B cell (primary cell): ENCODE measurements at regions not wholly inside any gene's neighbourhood (a gene's known extent, or its start where the extent isn't known, plus 50 kb on each side); places are given as distances from the start of the nearest gene placed in this dataset.

Experiments used
- ATAC-seq: fragments of 200-7000 bp; cut with Tn5 transposase; one replicate; pipeline ENCODE4 v1.10.0; 2021; ENCODE audit warnings: low read depth, mild to moderate bottlenecking, moderate number of reproducible peaks, moderate library complexity
- CTCF ChIA-PET: fragments of 350-600 bp; sonication (Branson Sonifier 250); formaldehyde crosslinking; loops from one replicate; lab custom pipeline; 2021; ENCODE audit warnings: antibody characterized with exemption, inconsistent platforms; lab: Charles Lee
- POLR2A ChIA-PET: fragments of 350-600 bp; sonication (Branson Sonifier 250); formaldehyde crosslinking; loops from one replicate; lab custom pipeline; 2021; ENCODE audit warnings: antibody characterized with exemption; lab: Charles Lee
- DNase-seq: peaks from one replicate; pipeline ENCODE4 v3.0.0; 2013
- H2AFZ ChIP-seq: 2 replicates; pipeline ENCODE4 v1.6.1; 2012; ENCODE audit warnings: mild to moderate bottlenecking, low read depth, low read length; ENCODE audit not compliant: insufficient read depth, poor library complexity, severe bottlenecking
- H3K27ac ChIP-seq, 2 donors: 1 replicate in 1 of 2; 2 replicates in 1 of 2; pipeline ENCODE4 v1.5.1; 2012 to 2013; ENCODE audit warnings: low read length in 2 of 2, mild to moderate bottlenecking in 2 of 2, moderate library complexity in 1 of 2
- H3K27me3 ChIP-seq, 4 experiments: fragments of 200-600 bp in 1 of 4; sonication (generic) in 1 of 4; replicated peaks in 1 of 4; 1 replicate in 2 of 4; 2 replicates in 2 of 4; pipeline versions ENCODE4 v1.6.1 to v1.7.0; 2013 to 2016; ENCODE audit warnings: low read length in 3 of 4, mild to moderate bottlenecking in 2 of 4, mixed read lengths in 1 of 4, moderate library complexity in 1 of 4; ENCODE audit not compliant: insufficient read depth in 4 of 4, control insufficient read depth in 3 of 4; ENCODE audit errors: control extremely low read depth in 1 of 4
- H3K36me3 ChIP-seq, 2 experiments: replicated peaks in 1 of 2; 1 replicate in 1 of 2; 2 replicates in 1 of 2; pipeline versions ENCODE4 v1.6.1 to v1.7.1; 2013; ENCODE audit warnings: low read length in 1 of 2; ENCODE audit not compliant: insufficient read depth in 2 of 2, control insufficient read depth in 1 of 2; ENCODE audit errors: control extremely low read depth in 1 of 2, extremely low read depth in 1 of 2
- H3K4me1 ChIP-seq, 2 donors: fragments of 200-600 bp in 1 of 2; sonication (generic) in 1 of 2; 1 replicate in 1 of 2; 2 replicates in 1 of 2; pipeline versions ENCODE4 v1.5.1 to v1.6.1; 2013 to 2017; ENCODE audit warnings: low read length in 2 of 2; ENCODE audit not compliant: control insufficient read depth in 2 of 2, insufficient read depth in 2 of 2
- H3K4me2 ChIP-seq: replicated peaks from 2 replicates; pipeline ENCODE3; 2012; ENCODE audit warnings: mild to moderate bottlenecking, low read depth, low read length; ENCODE audit not compliant: poor library complexity, severe bottlenecking
- H3K4me3 ChIP-seq, 5 experiments: fragments of 200-600 bp in 1 of 5; sonication (generic) in 1 of 5; 1 replicate in 3 of 5; 2 replicates in 2 of 5; pipeline versions ENCODE4 v1.5.1 to v1.7.0; 2011 to 2016; ENCODE audit warnings: low read length in 4 of 5, mild to moderate bottlenecking in 4 of 5, low read depth in 2 of 5, control low read depth in 1 of 5, moderate library complexity in 1 of 5; ENCODE audit not compliant: insufficient read depth in 1 of 5; ENCODE audit errors: control extremely low read depth in 1 of 5, extremely low read depth in 1 of 5
- H3K79me2 ChIP-seq: fragments of 200-600 bp; sonication (generic); one replicate; pipeline ENCODE4 v1.6.0; 2016; ENCODE audit warnings: low read length; ENCODE audit not compliant: control insufficient read depth, insufficient read depth
- H3K9ac ChIP-seq: fragments of 200-600 bp; sonication (generic); 2 replicates; pipeline ENCODE4 v1.6.1; 2017; ENCODE audit warnings: mild to moderate bottlenecking, low read length, moderate library complexity
- H3K9me3 ChIP-seq, 3 donors: one replicate each; pipeline versions ENCODE4 v1.6.1 to v1.7.1; 2013; ENCODE audit warnings: low read length in 2 of 3; ENCODE audit not compliant: control insufficient read depth in 2 of 3, insufficient read depth in 1 of 3; ENCODE audit errors: control extremely low read depth in 1 of 3
- H4K20me1 ChIP-seq: 2 replicates; pipeline ENCODE4 v1.6.0; 2012; ENCODE audit warnings: mild to moderate bottlenecking, low read length; ENCODE audit not compliant: insufficient read depth, control insufficient read depth, poor library complexity, severe bottlenecking
- H3K27ac Mint-ChIP-seq: one replicate; pipeline ENCODE4 v1.8.0; 2021; ENCODE audit warnings: mixed read lengths
- H3K27me3 Mint-ChIP-seq: one replicate; pipeline ENCODE4 v1.8.0; 2021; ENCODE audit warnings: mixed read lengths
- H3K4me1 Mint-ChIP-seq: one replicate; pipeline ENCODE4 v1.8.0; 2021; ENCODE audit warnings: mixed read lengths
- H3K4me3 Mint-ChIP-seq: one replicate; pipeline ENCODE4 v1.8.0; 2021; ENCODE audit warnings: mixed read lengths
- H3K9me3 Mint-ChIP-seq: one replicate; pipeline ENCODE4 v1.8.0; 2022; ENCODE audit warnings: mixed read lengths; ENCODE audit not compliant: insufficient read depth
- CTCF ChIP-seq: fragments of 200-600 bp; IDR thresholded peaks from one replicate; pipeline ENCODE4 v1.8.0; 2022; ENCODE audit warnings: antibody characterized with exemption, mild to moderate bottlenecking
- EZH2 ChIP-seq: IDR thresholded peaks from 2 replicates; pipeline ENCODE4 v1.6.1; 2012; ENCODE audit warnings: borderline replicate concordance, low read depth, mild to moderate bottlenecking, moderate library complexity, low read length; ENCODE audit not compliant: insufficient read depth, poor library complexity, severe bottlenecking
- WGBS: methylation state at CpG from one replicate; pipeline ENCODE4 v1.1.5; 2013; ENCODE audit warnings: missing lambda C conversion rate; ENCODE audit not compliant: insufficient coverage; 5-methylcytosine and 5-hydroxymethylcytosine counted together
- intact Hi-C: fragments of 100-400 bp; cut with micrococcal nuclease; formaldehyde crosslinking; loops from one replicate; pipeline ENCODE4 v1.10.0; 2022

GRCh38 chrX:150164971-150165600 is 198.0 kb upstream of the MAMLD1 start:
- H3K9me3 ChIP-seq: no peaks in the 10 kb centered on the region
- no peaks in the 10 kb centered on the region for H3K4me1 Mint-ChIP-seq
- H3K4me2 ChIP-seq: no peak overlapping the region
- 97% methylated on average over 3 of the region's 4 CpGs for WGBS
- no peak overlapping the region for H2AFZ ChIP-seq
- intact Hi-C loops: no loop called here
- H3K4me3 ChIP-seq: no peak overlapping the region
- DNase-seq (no peak), ATAC-seq (no peak)
- H3K36me3 ChIP-seq: no peaks in the 10 kb centered on the region
- no peaks in the 10 kb centered on the region for H3K27me3 Mint-ChIP-seq
- ChIA-PET POLR2A (no interaction called here), CTCF (no interaction called here)
- no peaks in the 10 kb centered on the region for H3K79me2 ChIP-seq
- no peaks in the 10 kb centered on the region for H3K27me3 ChIP-seq
- H3K9me3 Mint-ChIP-seq: no peaks in the 10 kb centered on the region
- H3K4me1 ChIP-seq: no peaks in the 10 kb centered on the region
- H3K9ac ChIP-seq: no peak overlapping the region
- no peak overlapping the region for H3K27ac ChIP-seq
- TF ChIP-seq EZH2: no peak
- no peak for TF ChIP-seq CTCF
- H3K4me3 Mint-ChIP-seq: no peak overlapping the region
- H4K20me1 ChIP-seq: no peaks in the 10 kb centered on the region
- no peak overlapping the region for H3K27ac Mint-ChIP-seq

GRCh38 chrX:150165776-150166610 is 197.1 kb upstream of the MAMLD1 start:
- H3K4me3 ChIP-seq: no peak overlapping the region
- ATAC-seq (no peak), DNase-seq (no peak)
- Mint-ChIP-seq H3K9me3 (no peaks in the 10 kb centered on the region), H3K4me3 (no peak overlapping the region), H3K4me1 (no peaks in the 10 kb centered on the region), H3K27me3 (no peaks in the 10 kb centered on the region), H3K27ac (no peak overlapping the region)
- H2AFZ ChIP-seq: no peak overlapping the region
- ChIA-PET POLR2A (interaction anchor here (0.5 kb wide), 1 partner anchor 227 kb away, joined by 3 read pairs; no protein-coding TSS in a partner anchor), CTCF (no interaction called here)
- no peaks in the 10 kb centered on the region for H3K9me3 ChIP-seq
- no peak overlapping the region for H3K27ac ChIP-seq
- no peak overlapping the region for H3K4me2 ChIP-seq
- TF ChIP-seq CTCF (no peak), EZH2 (no peak)
- H3K36me3 ChIP-seq: no peaks in the 10 kb centered on the region
- no peaks in the 10 kb centered on the region for H4K20me1 ChIP-seq
- no peaks in the 10 kb centered on the region for H3K4me1 ChIP-seq
- WGBS: 91% methylated on average over 5 of the region's 6 CpGs
- no peaks in the 10 kb centered on the region for H3K79me2 ChIP-seq
- intact Hi-C loops: no loop called here
- H3K9ac ChIP-seq: no peak overlapping the region
- H3K27me3 ChIP-seq: no peaks in the 10 kb centered on the region
